Coronary artery (tissue), 2 donors: ENCODE measurements at regions not wholly inside any gene's neighbourhood (a gene's known extent, or its start where the extent isn't known, plus 50 kb on each side); places are given as distances from the start of the nearest gene placed in this dataset.
A peak's percentile ranks its signal among the peaks of the same experiment; 100 is the strongest.

Experiments
- DNase-seq: peaks from one replicate; pipeline ENCODE4 v3.0.0-alpha.2; 2017; ENCODE audit warnings: low spot score
- H3K27ac ChIP-seq, 2 donors: fragments of 200-600 bp; sonication (generic); one replicate each; pipeline ENCODE4 v1.5.1; 2016 to 2019
- H3K4me3 ChIP-seq: fragments of 200-600 bp; sonication (generic); 2 replicates; pipeline ENCODE4 v1.5.1; 2016; ENCODE audit warnings: mild to moderate bottlenecking, moderate library complexity
- TF ChIP-seq, protein P1 (sequence below): fragments of 200-600 bp; sonication (generic); IDR thresholded peaks from one replicate; pipeline ENCODE4 v1.5.1; 2019; ENCODE audit warnings: antibody characterized with exemption

GRCh38 chr4:160847228-160847627, 1316.6 kb downstream of the FSTL5 start:
- TF ChIP-seq, protein P1, sequence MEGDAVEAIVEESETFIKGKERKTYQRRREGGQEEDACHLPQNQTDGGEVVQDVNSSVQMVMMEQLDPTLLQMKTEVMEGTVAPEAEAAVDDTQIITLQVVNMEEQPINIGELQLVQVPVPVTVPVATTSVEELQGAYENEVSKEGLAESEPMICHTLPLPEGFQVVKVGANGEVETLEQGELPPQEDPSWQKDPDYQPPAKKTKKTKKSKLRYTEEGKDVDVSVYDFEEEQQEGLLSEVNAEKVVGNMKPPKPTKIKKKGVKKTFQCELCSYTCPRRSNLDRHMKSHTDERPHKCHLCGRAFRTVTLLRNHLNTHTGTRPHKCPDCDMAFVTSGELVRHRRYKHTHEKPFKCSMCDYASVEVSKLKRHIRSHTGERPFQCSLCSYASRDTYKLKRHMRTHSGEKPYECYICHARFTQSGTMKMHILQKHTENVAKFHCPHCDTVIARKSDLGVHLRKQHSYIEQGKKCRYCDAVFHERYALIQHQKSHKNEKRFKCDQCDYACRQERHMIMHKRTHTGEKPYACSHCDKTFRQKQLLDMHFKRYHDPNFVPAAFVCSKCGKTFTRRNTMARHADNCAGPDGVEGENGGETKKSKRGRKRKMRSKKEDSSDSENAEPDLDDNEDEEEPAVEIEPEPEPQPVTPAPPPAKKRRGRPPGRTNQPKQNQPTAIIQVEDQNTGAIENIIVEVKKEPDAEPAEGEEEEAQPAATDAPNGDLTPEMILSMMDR = no peak
- Histone ChIP-seq H3K4me3 (no peak overlapping the region), H3K27ac (no peak overlapping the region)
- no peak for DNase-seq

GRCh38 chr4:160848489-160848888, 1315.3 kb downstream of the FSTL5 start:
- DNase-seq = no peak
- H3K4me3 ChIP-seq = no peak overlapping the region
- TF ChIP-seq, protein P1 = no peak
- no peak overlapping the region for H3K27ac ChIP-seq

DNA sequence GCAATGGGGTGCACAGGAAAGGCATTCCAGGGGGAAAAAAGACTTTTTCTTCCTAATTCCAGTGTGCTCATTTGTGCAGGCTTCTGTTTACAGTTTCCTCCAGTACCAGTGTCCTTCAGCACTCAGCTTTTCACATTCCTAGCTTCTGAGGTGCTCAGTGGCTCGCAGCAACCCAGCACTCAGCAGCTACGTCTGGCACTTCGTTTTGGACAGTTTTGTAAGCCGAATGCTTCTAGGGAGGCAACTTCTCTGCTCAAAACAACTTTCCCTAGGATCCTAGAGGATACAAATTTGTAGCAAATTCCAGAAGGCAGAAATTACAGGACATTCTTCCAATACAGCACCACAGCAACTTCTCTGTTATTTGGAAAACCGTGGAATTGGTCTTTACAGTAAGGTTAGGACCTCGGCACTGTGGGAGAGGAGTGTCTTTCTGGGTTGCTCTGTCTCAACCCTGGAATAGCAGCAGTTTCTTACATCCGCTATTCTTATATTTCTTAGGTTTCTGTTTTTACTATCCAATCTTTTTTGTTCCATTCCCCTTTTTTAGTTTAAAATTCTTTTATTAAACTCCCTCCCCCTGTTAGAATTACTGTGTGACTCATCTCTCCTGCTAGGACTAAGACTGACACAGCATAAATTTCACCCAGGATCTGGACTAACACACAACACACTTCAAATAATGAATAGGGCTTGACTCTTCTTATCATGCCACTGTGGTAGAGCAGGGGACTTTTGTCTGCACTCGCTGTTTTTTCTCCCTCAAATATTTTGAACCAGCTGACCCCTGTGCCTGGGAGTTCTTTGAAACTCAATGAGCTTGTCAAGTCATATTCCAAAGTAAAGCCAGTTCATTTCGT, 1314.7 kb downstream of the FSTL5 start:
- TF ChIP-seq, protein P1 = no peak
- peak overlapping the region; percentile 44 for H3K4me3 ChIP-seq
- DNase-seq = no peak

DNA sequence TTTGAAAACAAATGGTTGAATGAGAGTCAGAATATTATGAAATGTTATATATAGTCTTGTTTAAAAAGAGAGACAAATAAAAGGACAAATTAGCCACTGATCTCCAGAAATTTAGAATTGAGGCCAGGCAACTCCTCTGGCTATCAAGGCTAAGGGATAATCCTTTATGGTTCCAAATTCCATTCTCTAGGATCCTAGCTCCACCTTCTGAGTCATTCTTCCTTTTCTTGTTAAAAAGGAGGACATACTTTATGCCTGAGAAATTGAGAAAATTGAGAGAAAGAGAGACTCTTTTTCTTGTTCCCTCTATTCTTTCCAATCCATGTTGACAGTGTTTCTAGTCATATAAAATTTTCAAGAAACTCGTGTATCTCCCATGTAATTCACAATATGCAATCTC, 1299.5 kb downstream of the FSTL5 start:
- Histone ChIP-seq H3K4me3 (no peak overlapping the region), H3K27ac (no peak overlapping the region)
- TF ChIP-seq, protein P1 = no peak
- no peak for DNase-seq

More for the DNA sequence above, 1314.7 kb downstream of the FSTL5 start:
- H3K27ac ChIP-seq = no peak overlapping the region

GRCh38 chr4:160869899-160870298, 1293.9 kb downstream of the FSTL5 start:
- TF ChIP-seq, protein P1 = no peak
- Histone ChIP-seq H3K4me3 (no peak overlapping the region), H3K27ac (no peak overlapping the region)
- DNase-seq = no peak

DNA sequence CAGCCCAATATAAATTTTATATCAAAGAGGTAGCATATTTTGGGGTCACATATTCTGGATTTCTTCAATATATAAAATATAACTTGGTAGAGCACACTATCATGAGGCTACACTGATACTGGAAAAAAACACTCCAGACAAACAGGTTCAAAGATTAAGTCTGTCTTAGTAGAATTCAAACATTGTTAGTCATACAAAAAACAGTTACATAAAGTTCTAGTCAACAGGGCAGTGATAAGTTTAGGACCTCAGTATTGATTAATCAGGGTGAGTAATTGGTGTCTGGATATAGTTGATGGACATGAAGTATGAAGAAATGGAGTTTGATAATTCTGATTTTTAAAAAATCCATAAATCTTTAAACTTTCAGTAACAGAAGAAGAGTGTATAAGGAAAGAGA, 1291.3 kb downstream of the FSTL5 start:
- Histone ChIP-seq H3K27ac (no peak overlapping the region), H3K4me3 (no peak overlapping the region)
- no peak for DNase-seq
- TF ChIP-seq, protein P1 = no peak
